ENCODE measurements at regions not wholly inside any gene's neighbourhood (a gene's known extent, or its start where the extent isn't known, plus 50 kb on each side); places are given as distances from the start of the nearest gene placed in this dataset.

- Histone ChIP-seq H3K36me3 (ENCODE audit: low read depth) (no peaks in the 10 kb centered on the region), H3K4me3 (no peak overlapping the region), H3K4me1 (ENCODE audit: low read depth) (no peaks in the 10 kb centered on the region), H3K9me3 (no peaks in the 10 kb centered on the region)
- intact Hi-C loops (cut with DNase I, micrococcal nuclease) = no loop called here
- no peak for TF ChIP-seq CTCF (IDR thresholded peaks at IDR 0.05)
- ATAC-seq (peak; percentile 87), DNase-seq (peak in 1 of 3 donors; percentile 18)
Observed at GRCh38 chr2:125837128-125837527, 818.8 kb upstream of the GYPC start.

GRCh38 chr2:125837611-125838010 lies 818.3 kb upstream of the GYPC start:
- intact Hi-C loops (cut with DNase I, micrococcal nuclease) = no loop called here
- Histone ChIP-seq H3K36me3 (ENCODE audit: low read depth) (no peaks in the 10 kb centered on the region), H3K9me3 (no peaks in the 10 kb centered on the region), H3K4me1 (ENCODE audit: low read depth) (no peaks in the 10 kb centered on the region), H3K4me3 (no peak overlapping the region)
- TF ChIP-seq CTCF (IDR thresholded peaks at IDR 0.05) = no peak
- ATAC-seq (no peak), DNase-seq (no peak)

GRCh38 chr2:125839945-125840344 lies 816.0 kb upstream of the GYPC start:
- Histone ChIP-seq H3K36me3 (ENCODE audit: low read depth) (no peaks in the 10 kb centered on the region), H3K4me3 (no peak overlapping the region), H3K4me1 (ENCODE audit: low read depth) (no peaks in the 10 kb centered on the region), H3K9me3 (no peaks in the 10 kb centered on the region)
- ATAC-seq = no peak
- intact Hi-C loops (cut with DNase I, micrococcal nuclease) = no loop called here
- TF ChIP-seq CTCF (IDR thresholded peaks at IDR 0.05) = no peak
- DNase-seq = no peak

- Histone ChIP-seq H3K4me3 (no peak overlapping the region), H3K4me1 (ENCODE audit: low read depth) (no peaks in the 10 kb centered on the region), H3K9me3 (no peaks in the 10 kb centered on the region), H3K36me3 (ENCODE audit: low read depth) (no peaks in the 10 kb centered on the region)
- no peak for TF ChIP-seq CTCF (IDR thresholded peaks at IDR 0.05)
- no peak for ATAC-seq
- no peak for DNase-seq
- intact Hi-C loops (cut with DNase I, micrococcal nuclease) = no loop called here
Observed at GRCh38 chr2:125842041-125842440, 813.9 kb upstream of the GYPC start.

- Histone ChIP-seq H3K36me3 (ENCODE audit: low read depth) (no peaks in the 10 kb centered on the region), H3K9me3 (no peaks in the 10 kb centered on the region), H3K4me1 (ENCODE audit: low read depth) (no peaks in the 10 kb centered on the region), H3K4me3 (no peak overlapping the region)
- no peak for DNase-seq
- no peak for TF ChIP-seq CTCF (IDR thresholded peaks at IDR 0.05)
- intact Hi-C loops (cut with DNase I, micrococcal nuclease) = no loop called here
- ATAC-seq = no peak
Observed at GRCh38 chr2:125850541-125850940, 805.4 kb upstream of the GYPC start.

GRCh38 chr2:125852364-125852763 lies 803.6 kb upstream of the GYPC start:
- Histone ChIP-seq H3K4me3 (no peak overlapping the region), H3K36me3 (ENCODE audit: low read depth) (no peaks in the 10 kb centered on the region), H3K4me1 (ENCODE audit: low read depth) (no peaks in the 10 kb centered on the region), H3K9me3 (no peaks in the 10 kb centered on the region)
- TF ChIP-seq CTCF (IDR thresholded peaks at IDR 0.05) = no peak
- DNase-seq (no peak), ATAC-seq (no peak)
- intact Hi-C loops (cut with DNase I, micrococcal nuclease) = no loop called here

Data from mucosa of descending colon (tissue), 3 donors.